ENCODE measurements at regions not wholly inside any gene's neighbourhood (a gene's known extent, or its start where the extent isn't known, plus 50 kb on each side); places are given as distances from the start of the nearest gene placed in this dataset.
"Not testable (repeated sequence)": the region's sequence is repeated elsewhere in the genome, so short reads cannot be mapped to it uniquely, and the experiment has no call there.

GRCh38 chr2:150693556-150693955 is 206.1 kb upstream of the RND3 start:
- no peak for DNase-seq

- no peak for DNase-seq
Measured at GRCh38 chr2:150690870-150691269, 203.4 kb upstream of the RND3 start.

- DNase-seq = no peak
Measured at GRCh38 chr2:150690261-150690660, 202.8 kb upstream of the RND3 start.

- no peak for DNase-seq
Measured at GRCh38 chr2:150689590-150689989, 202.1 kb upstream of the RND3 start.

GRCh38 chr2:150688016-150688415 is 200.5 kb upstream of the RND3 start:
- no peak for DNase-seq

GRCh38 chr2:150686391-150686790 is 198.9 kb upstream of the RND3 start:
- no peak for DNase-seq

GRCh38 chr2:150681120-150681804 is 193.8 kb upstream of the RND3 start:
- DNase-seq = no peak

- DNase-seq = no peak
Measured at GRCh38 chr2:150679456-150680120, 192.1 kb upstream of the RND3 start.

- no peak for DNase-seq
Measured at GRCh38 chr2:150677551-150677950, 190.1 kb upstream of the RND3 start.

- DNase-seq = no peak
Measured at GRCh38 chr2:150676747-150677383, 189.4 kb upstream of the RND3 start.

- DNase-seq = no peak
Measured at GRCh38 chr2:150675807-150676206, 188.3 kb upstream of the RND3 start.

GRCh38 chr2:150674283-150674682 is 186.8 kb upstream of the RND3 start:
- DNase-seq = no peak

- DNase-seq = no peak
Measured at GRCh38 chr2:150672311-150672710, 184.8 kb upstream of the RND3 start.

- DNase-seq = no peak
Measured at GRCh38 chr2:150669492-150669891, 182.0 kb upstream of the RND3 start.

- DNase-seq = not testable (repeated sequence)
Measured at GRCh38 chr2:150667039-150667438, 179.6 kb upstream of the RND3 start.

GRCh38 chr2:150663143-150663542 is 175.7 kb upstream of the RND3 start:
- DNase-seq = no peak

GRCh38 chr2:150656002-150656401 is 168.5 kb upstream of the RND3 start:
- no peak for DNase-seq

GRCh38 chr2:150653351-150653750 is 165.9 kb upstream of the RND3 start:
- no peak for DNase-seq

GRCh38 chr2:150647943-150648342 is 160.5 kb upstream of the RND3 start:
- DNase-seq = no peak

- DNase-seq = no peak
Measured at GRCh38 chr2:150646746-150647145, 159.3 kb upstream of the RND3 start.

GRCh38 chr2:150644298-150645067 is 157.0 kb upstream of the RND3 start:
- no peak for DNase-seq

- no peak for DNase-seq
Measured at GRCh38 chr2:150643114-150643725, 155.8 kb upstream of the RND3 start.

- no peak for DNase-seq
Measured at GRCh38 chr2:150640039-150640438, 152.6 kb upstream of the RND3 start.

Measured in NCI-H526 treated with DMSO at 0.1 percent for 48 hours (cell line).